Midbrain (tissue), 1 donor: ENCODE measurements at regions not wholly inside any gene's neighbourhood (a gene's known extent, or its start where the extent isn't known, plus 50 kb on each side); places are given as distances from the start of the nearest gene placed in this dataset.
A peak's percentile ranks its signal among the peaks of the same experiment; 100 is the strongest.
"Not testable (repeated sequence)": the region's sequence is repeated elsewhere in the genome, so short reads cannot be mapped to it uniquely, and the experiment has no call there.

ENCODE experiments used
- DNase-seq: peaks from one replicate; lab custom pipeline; 2025; lab: John Stamatoyannopoulos, UW

DNA sequence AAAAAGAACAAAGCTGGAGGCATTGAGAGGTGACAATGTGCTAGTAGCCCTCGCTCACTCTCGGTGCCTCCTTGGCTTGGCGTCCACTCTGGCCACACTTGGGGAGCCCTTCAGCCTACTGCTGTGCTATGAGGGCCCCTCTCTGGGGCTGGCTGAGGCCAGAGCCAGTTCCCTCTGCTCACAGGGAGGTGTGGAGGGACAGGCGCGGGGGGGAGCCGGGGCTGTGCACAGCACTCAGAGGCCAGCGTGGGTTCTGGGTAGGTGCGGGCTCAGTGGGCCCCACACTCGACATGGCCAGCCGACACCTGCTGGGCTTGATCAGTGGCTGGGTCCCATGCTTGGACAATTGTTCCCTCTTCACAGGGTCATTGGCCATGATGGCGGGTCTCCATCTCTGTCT is 202.5 kb upstream of the GRAMD2B start:
- DNase-seq = no peak

DNA sequence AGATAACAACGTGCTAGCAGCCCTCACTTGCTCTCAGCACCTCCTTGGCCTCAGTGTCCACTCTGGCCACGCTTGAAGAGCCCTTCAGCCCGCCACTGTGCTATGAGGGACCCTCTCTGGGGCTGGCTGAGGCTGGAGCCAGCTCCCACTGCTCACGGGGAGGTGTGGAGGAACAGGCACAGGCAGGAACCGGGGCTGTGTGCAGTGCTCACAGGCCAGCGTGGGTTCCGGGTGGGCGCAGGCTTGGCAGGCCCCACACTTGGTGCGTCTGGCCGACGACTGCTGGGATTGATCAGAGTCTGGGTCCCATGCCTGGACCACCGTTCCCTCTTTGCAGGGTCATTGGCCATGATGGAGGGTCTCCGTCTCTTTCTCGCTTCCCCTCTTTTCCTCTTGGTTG is 194.3 kb upstream of the GRAMD2B start:
- DNase-seq = no peak

DNA sequence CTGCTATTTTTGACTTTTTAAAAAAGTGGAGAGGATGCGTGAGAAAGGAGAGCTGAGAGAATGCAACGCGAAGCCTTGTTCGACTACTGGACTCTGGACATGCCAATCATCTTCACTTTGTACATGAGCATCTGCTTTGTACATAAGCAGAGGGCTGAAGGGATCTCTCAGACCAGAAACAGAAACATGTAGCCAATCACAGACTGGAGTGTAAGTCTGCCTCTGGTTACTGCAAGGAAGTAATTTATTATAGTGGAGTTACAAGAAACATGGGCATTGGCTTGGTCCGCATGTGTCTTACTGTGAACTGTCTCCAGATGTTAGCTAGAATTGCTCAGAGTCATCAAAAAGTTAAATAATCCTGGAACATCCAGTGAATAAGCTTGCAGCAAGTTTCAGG is 190.0 kb upstream of the GRAMD2B start:
- no peak for DNase-seq

GRCh38 chr5:126234563-126235195 is 188.5 kb upstream of the GRAMD2B start:
- peak; percentile 9 for DNase-seq

DNA sequence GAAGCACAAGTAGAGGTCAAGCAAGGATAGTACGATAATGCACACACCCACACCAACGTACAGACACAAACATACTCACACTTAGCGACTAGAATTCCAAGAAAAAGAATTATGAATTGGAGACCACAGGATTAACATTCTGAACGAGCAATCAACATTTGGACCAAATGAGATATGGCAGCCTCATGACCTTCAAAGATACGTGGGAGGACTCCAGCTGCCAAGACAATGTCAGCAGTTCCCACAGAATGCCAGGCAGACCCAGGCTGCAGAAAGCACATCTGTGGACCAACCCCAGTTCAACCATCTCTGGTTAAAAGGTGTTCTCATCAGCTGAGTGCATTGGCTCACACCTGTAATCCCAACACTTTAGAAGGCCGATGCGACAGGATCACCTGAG is 187.6 kb upstream of the GRAMD2B start:
- DNase-seq = no peak

DNA sequence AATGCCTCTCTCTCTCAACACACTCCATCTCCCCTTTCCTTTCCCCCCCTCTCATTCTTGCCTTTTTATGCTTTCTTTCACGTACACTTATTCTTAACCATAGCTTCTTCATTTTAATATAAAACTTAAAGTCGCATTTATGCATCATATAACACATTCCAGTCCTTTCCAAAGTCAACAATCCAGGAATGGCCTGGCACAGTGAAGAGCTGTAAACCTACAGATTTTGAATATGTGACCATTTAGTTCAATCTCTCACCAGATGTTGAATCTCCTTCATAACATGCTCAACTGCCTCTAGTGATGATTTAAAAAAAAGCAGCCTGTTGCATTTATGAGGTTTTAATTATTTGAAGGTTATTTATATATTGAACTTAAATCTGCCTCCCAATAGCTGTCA is 186.2 kb upstream of the GRAMD2B start:
- no peak for DNase-seq

- DNase-seq = no peak
Observed at GRCh38 chr5:126248611-126249010, 174.6 kb upstream of the GRAMD2B start.

DNA sequence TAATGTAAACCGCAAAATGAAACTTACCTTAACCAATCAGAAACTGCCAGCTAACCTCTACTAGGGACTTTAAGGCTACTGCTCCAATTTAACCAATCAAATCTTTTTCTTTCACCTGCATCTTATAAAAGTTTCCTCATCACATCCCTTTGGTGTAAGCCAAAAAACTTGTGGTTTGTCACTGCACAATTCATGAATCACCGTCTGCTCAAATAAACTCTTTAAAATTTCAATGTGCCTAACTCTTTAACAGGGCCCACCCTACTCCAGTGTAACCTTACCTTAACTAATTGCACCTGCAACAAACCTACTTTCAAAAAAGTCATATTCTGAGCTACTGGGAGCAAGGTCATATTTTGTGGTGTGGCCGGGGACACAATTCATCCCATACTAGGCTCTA is 172.2 kb upstream of the GRAMD2B start:
- no peak for DNase-seq

DNA sequence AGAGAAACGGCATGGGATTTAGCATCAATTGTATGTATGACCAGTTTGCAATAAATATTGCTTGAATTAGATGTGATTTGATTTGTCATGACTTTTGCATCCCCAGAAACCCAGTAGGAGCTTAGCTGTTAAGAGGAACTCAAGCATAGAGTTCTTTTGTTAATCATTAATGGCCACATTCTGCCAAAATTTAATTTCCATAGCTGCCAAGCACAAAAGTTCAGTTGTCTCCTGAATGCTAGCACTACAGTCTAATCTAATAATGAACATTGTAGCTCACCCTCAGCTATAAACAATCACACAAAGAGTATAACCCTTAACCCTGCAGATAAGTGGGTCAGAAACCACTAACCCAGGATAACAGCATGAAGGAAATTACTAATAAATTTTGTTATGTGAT is 169.8 kb upstream of the GRAMD2B start:
- no peak for DNase-seq

GRCh38 chr5:126263591-126264184 is 159.5 kb upstream of the GRAMD2B start:
- no peak for DNase-seq

DNA sequence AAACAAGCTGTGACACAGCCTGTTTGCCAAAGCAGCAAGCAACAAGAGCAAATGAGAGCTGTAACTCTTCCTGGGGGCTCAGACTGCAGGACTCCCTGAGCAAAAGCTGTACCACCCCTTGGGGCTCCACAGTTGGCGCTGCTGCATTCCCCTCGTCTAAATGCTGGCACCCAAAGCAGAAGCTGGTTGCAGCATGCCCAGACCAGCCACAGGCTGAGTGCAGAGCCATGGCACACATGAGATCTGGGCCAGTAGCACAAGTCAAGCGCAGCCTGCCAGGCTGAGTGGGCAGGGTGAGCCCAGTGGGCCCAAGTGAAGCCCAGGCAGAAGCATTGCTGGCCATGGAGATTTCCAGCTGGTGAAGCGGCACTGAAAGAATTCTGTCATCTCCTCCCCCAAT is 157.3 kb upstream of the GRAMD2B start:
- no peak for DNase-seq

DNA sequence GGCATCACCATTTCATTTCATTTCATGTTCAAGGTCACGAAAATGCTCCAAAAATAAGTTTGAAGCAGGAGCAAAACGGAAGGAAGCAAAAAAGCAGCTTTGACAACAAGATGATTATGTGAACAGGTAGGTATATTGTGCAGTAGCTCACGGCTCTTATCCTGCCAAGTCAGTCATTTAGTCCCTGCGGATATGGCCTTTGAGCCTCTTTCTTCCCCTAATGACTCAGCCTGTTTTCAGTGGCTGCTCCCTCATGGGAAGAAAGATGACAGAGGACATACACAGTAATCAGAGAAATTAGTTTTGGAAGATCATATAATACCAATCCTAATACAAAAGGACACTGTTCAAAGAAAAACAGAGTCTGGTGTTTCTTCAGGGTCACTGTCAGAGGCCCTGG is 155.8 kb upstream of the GRAMD2B start:
- DNase-seq = no peak

DNA sequence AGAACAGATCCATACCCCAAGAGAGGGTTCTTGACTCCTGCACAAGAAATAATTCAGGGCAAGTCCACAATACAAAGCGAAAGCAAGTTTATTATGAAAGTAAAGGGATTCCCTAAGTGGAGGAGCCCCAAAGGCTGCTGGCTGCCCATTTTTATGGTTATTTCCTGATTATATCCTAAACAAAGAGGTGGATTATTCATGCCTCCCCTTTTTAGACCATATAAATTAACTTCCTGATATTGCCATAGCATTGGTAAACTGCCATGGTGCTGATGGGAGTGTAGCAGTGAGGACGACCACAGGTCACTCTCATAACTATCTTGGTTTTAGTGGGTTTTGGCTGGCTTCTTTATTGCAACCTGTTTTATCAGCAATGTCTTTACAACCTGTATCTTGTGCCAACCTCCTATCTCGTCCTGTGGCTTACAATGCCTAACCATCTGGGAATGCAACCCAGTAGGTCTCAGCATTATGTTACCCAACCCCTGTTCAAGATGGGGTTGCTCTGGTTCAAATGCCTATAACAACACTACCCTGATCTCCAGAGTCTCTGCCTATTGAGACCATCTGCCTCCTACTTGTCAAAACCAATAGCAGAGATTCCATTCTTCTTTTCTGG is 154.4 kb upstream of the GRAMD2B start:
- no peak for DNase-seq

- DNase-seq = no peak
Observed at GRCh38 chr5:126269511-126269910, 153.7 kb upstream of the GRAMD2B start.

GRCh38 chr5:126271141-126271540 is 152.1 kb upstream of the GRAMD2B start:
- DNase-seq = no peak

- DNase-seq = no peak
Observed at GRCh38 chr5:126274076-126274762, 149.0 kb upstream of the GRAMD2B start.

DNA sequence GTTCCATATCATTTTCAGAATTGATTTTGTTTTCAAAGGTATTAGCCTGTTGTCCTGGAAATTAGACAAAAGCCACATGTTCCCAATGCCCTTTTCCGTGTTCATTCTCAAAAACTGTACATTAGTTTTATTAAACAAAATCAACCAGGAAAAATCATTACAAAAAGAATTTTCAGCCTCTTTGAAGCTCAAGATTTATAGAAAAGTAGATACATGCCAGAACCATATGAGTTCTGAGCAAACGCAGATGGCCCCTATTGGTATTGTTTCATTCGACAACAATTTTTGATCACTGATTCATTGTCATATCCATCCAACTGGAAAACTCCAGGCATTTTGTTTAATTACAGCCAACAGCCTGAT is 148.5 kb upstream of the GRAMD2B start:
- DNase-seq = no peak

DNA sequence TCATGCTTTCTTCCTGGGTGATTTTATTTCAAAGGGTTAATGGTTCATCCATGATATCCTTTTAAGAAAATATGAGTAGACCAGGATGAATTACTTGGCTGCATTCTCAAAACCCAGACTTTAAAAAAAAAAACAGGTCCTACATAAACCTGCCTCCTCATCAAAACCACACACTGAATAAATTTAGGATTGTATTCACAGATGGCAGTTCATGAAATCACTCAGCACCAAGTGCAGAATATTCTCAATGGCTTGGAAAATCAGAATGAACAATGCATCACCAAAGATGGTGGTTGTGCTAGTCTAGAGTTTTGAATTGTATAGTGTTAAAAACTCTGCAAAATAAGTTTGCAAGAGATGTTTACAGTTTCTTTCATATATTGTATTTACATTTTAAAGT is 145.4 kb upstream of the GRAMD2B start:
- DNase-seq = no peak

DNA sequence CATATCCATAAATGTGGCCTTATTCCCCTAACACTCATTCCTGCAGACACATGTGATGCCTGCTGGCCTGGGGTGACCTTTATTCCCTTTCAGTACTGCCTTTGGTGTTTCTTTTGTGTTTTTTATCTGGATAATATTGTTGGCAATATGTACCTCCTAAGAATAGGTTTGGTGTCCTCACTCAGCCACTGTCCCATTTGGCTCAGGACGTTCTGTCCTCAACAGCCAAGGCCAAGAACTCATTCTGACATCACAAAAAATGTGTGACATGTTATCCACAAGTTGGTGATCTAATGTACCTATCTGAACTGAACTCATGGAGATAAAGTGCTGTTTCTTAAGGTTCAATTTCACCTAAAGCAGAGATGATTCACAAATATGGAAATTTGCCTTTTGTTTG is 142.9 kb upstream of the GRAMD2B start:
- no peak for DNase-seq

DNA sequence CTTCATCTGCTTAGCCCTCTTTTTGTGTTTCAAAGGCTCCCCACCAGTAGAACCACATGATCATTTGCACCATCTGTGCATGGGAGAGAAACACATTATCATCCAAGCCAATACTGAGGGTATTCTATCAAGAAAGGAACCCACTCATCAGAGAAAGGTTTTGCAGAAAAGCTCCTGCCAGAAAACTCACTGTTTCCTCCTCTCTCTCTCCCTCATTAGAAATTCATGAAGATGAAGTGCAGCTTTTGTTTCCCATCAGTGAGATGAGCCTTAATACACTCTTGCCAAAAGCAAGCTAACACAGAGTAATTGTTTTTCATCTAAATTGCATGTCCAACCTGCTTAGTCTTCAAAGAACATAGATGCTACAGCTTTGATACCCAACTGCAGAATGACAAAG is 142.4 kb upstream of the GRAMD2B start:
- peak; percentile 41 for DNase-seq

DNA sequence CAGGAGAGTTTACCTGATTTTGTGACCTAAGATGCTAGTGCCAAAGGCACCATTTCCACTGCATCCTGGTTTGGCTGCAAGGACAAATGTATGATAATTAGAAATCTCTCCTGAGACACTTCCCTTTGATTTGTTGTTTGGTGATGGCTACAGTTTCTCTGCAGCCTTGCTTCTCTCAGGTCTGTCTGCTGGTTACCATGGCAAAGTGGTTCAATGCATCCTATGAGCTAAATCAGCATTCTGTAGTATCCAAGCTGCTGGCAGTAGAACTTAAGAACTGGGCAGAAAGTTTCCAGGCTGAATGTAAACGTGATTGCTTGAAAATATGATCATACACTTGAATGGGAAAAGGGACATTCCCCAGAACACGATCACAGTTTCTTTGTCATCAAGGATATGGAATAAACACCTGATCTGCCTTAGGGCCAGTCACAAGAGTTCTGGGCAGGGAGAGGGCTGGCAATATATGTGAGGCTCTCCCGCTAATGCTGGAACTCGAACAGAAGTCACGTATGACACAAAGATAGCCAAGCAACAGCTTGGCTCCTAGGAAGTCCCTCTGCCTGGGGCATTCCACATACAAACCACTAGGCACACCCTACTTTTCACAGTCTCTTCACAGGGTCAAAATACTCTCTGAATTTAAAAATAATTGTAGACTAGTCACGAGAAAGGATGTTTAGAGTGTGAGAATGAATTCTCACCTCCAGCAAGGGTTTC is 138.1 kb upstream of the GRAMD2B start:
- DNase-seq = no peak

- not testable (repeated sequence) for DNase-seq
Observed at GRCh38 chr5:126296121-126296520, 127.1 kb upstream of the GRAMD2B start.

- DNase-seq = no peak
Observed at GRCh38 chr5:126300293-126300692, 122.9 kb upstream of the GRAMD2B start.
